PC-9 (cell line): ENCODE measurements at regions not wholly inside any gene's neighbourhood (a gene's known extent, or its start where the extent isn't known, plus 50 kb on each side); places are given as distances from the start of the nearest gene placed in this dataset.

Experiments used
- CTCF ChIP-seq: fragments of 200-600 bp; sonication (generic); conservative IDR thresholded peaks from 2 replicates; pipeline ENCODE4 v1.6.1; 2017; ENCODE audit warnings: mixed run types, antibody characterized with exemption, mild to moderate bottlenecking, moderate library complexity
- EZH2 ChIP-seq: fragments of 200-600 bp; sonication (generic); IDR thresholded peaks from 2 replicates; pipeline ENCODE4 v1.8.0; 2017; ENCODE audit warnings: antibody characterized with exemption, low read depth

- TF ChIP-seq CTCF: no peak
- no peak for TF ChIP-seq EZH2
Measured at GRCh38 chr1:65554829-65555228, 134.4 kb downstream of the LEPR start.
